SHP77 treated with DMSO at 0.1 percent for 48 hours (cell line): ENCODE measurements at regions not wholly inside any gene's neighbourhood (a gene's known extent, or its start where the extent isn't known, plus 50 kb on each side); places are given as distances from the start of the nearest gene placed in this dataset.

Experiments used
- DNase-seq: peaks from one replicate; lab custom pipeline; 2025; lab: John Stamatoyannopoulos, UW

DNA sequence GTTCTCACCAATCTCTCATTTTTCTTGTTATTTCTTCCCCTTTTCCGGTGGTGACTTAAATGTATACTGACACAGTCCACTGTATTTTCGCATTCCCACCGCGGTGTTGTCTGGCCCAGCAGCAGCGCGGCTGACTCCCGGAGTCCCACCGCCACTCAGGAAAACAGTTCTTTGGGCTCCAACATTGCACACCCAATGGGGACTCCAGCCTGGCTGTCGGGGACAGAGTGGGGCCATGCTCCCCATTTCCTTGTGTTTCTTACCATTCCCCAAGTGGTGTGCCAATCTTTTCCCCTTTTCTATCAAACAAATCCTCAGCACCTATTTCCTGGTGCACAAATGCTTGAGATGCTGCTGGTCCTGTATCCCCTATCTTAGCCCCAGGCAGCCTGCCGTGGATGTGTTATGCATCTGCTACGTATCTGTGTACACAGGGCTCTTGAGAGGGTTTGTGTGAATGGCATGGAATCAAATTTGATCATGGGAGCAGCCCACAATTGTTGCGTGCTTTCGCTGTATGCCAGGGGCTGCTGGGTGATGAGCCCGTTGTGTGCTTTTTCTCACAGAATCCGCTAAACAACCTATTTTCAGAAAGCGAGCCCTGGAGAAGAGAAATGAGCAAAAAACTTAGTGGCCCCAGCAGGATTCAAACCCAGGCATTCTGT is 219.1 kb upstream of the RGMA start:
- DNase-seq: no peak

GRCh38 chr15:93307513-93307912 is 218.5 kb upstream of the RGMA start:
- no peak for DNase-seq

GRCh38 chr15:93305306-93305705 is 216.3 kb upstream of the RGMA start:
- no peak for DNase-seq

DNA sequence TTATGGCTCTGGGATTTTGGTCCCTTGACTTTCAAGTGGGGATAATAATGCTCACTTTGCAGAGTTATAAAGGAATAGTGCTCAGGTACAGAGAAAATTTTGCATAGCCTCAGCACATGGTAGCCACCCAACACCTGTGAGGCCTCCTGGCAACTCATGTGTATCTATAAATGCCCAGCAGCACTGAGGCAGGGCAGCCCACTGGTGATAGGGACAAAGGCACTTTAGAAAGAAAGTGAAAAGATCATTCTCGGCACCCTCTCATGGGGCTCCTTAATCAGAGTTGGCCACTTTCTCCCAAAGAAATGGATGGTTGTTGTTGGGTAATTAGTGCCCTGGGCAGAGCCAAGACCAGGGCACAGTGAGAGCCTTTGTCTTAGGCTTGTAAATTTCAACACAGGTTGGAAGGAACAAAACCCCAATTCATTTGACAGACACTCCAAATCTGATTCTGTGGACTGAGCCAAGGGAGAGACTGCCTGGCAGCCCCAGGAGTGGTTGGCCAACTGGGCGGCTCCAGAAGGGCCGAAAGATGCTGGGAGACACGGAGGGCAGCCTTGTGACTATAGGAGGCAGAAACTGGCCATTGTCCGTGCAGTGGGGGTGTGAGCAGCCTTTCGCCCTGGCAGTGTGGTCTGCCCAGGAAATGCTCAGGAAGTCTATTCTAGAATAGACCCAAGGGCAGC is 213.2 kb upstream of the RGMA start:
- DNase-seq: no peak

GRCh38 chr15:93300796-93301195 is 211.8 kb upstream of the RGMA start:
- no peak for DNase-seq

DNA sequence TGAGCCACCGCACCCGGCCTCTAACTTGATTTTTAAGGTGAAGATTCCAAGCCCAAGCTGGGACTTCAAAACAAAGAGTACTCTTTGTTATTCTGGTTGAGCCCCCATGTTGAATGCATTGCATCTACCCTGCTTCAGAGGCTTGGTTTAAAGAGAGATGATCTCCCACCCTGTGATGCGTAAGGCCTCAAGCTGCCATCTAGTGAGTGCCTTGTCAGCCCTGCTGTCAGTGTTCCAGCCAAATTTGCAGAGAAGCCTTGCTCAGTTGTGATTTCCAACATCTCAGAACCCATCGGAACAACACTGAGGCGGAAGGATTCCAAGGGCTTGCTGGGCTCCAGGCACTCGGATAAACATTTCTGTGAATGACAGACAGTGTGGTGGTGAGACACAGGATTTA is 210.7 kb upstream of the RGMA start:
- no peak for DNase-seq

DNA sequence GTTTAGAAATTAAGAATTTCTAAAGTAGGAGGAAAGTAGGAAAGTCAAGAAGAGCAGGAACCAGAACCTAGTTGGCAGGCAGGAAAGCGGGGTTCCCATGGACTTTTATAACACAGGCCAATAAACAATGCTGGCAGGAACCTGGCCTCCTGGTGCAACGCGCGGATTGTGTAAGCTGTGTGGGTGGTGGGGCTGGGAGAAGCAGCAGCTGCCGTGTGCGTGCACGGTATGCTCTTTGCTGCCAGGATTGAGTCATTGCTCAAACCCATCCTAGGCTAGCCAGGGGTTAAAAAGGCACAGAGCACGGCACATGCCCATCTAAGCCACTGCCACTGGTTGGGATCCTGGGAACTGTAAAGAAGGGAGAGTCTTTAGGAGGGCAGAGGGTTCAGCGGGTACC is 209.9 kb upstream of the RGMA start:
- DNase-seq: no peak

- no peak for DNase-seq
Observed at GRCh38 chr15:93296759-93297500, 207.9 kb upstream of the RGMA start.

DNA sequence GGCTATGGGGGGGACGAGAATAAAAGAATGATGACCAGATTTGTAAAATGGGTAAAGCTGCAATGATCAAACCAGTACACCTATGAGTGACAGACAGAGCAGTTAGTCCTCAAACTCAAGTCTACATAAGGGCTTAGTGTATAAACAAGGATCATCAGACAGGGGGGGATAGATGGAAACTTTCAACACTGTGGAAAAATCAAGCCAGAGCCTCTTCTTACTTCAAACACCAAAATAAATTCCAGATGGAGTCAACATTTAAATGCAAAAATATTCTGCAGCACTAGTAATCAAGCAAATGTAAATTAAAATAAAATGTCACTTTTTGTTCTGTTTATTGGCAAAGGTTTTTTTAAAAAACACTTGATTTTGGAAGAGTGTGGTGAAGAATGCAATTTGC is 205.9 kb upstream of the RGMA start:
- DNase-seq: no peak

DNA sequence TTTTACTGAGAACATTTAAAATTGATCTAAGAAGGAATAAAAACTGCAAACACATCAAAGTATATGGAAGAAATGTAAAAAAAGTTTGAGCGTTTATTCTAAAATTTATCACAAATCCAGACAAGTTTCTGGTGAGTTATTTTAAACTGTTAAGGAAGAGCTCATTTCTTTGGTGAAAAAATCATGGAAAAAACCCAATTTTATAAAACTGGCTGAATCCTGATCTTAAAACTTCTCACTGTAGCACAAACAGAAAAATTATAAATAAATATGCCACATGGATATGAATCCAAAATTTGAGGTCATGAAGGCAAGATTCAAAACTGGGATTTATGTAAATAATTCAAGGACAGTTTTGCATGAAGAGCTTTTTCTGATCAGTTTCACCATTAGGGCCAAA is 205.1 kb upstream of the RGMA start:
- no peak for DNase-seq

DNA sequence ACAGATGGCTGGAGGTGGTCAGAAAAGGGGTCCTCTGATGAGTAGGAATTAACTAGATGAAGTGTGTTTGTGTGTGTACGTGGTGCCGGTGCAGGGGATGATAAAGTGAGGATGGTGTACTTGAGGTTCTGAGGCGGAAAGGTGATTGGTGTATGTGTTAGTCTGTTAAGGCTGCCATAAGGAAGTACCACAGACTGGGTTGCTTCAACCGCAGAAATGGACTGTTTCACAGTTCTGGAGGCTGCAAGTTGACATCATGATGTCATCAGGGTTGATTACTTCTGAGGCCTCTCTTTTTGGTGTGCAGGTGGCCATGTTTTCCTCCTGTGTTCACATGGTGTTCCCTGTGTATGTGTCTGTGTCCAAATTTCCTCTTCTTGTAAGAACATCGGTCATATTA is 202.4 kb upstream of the RGMA start:
- no peak for DNase-seq

- no peak for DNase-seq
Observed at GRCh38 chr15:93290618-93290946, 201.6 kb upstream of the RGMA start.

DNA sequence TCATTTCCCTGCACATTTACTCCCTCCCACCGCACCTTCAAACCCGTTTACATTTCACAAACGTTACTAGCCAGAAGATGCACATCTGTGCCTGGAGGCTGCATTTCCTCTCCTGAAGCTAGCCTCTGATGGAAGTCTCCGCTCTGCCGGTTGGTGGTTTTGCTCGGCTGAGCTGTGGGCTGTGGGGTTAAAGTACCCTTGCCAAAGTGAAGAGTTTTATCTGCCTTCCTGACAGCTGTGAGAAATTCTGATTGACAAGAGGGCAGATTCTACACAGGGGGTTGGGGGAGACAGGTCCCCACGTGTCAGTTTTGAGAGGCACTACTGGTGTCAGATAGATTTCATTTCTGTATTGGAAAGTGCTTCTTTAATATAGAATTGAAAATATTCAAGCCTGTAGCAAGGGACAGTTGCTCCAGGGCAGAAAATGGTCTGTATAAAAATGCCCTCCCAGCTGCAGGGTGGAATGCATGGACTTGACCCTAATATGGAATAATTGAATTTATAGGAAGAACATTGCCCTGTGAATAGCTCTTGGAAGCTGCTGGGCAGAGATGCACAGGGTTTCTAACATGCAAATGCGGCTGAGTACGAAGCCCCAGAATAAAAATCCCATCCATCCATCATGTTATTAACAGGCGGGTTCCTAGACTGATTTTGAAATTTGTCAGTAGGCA is 201.1 kb upstream of the RGMA start:
- no peak for DNase-seq

- DNase-seq: no peak
Observed at GRCh38 chr15:93288728-93289294, 199.8 kb upstream of the RGMA start.

DNA sequence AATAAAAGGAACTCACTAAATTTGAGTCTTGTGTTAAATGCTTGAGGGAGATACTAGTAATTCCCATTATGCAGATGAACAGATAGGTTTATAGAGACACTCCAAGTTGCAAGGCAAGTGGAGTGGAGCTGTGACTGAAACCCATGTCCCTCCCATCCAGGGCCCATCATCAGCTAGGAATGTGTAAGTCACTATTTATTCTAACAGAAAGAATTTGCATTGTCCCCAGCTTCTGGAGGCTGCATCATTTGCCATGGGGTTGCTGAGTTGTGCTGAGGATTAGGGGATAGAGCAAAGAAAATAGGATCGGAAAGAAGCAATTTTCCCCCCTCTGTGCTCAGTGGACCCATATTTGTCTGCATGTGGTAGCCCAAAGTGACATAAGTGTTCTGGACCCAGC is 197.4 kb upstream of the RGMA start:
- no peak for DNase-seq

- DNase-seq: no peak
Observed at GRCh38 chr15:93283854-93284253, 194.8 kb upstream of the RGMA start.

DNA sequence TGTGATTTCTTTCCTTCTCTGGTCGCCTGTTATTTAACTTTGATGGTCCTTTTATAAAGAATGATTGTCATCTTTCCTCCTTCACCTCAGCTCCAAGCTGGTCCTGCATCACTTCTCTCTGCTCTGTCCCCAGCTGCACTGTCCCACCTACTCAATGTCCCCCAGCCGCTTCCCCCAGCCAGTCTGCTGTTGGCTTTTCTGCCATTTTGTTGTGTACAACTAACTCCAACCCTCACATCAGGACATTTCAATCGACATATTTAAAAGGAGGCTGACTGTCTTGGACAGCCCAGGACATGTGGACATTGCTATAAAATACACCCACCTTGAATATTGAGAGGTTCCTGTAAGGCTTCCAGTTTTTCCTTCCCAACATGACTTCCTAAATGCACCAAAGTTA is 193.8 kb upstream of the RGMA start:
- DNase-seq: no peak

GRCh38 chr15:93278783-93279182 is 189.8 kb upstream of the RGMA start:
- DNase-seq: no peak

DNA sequence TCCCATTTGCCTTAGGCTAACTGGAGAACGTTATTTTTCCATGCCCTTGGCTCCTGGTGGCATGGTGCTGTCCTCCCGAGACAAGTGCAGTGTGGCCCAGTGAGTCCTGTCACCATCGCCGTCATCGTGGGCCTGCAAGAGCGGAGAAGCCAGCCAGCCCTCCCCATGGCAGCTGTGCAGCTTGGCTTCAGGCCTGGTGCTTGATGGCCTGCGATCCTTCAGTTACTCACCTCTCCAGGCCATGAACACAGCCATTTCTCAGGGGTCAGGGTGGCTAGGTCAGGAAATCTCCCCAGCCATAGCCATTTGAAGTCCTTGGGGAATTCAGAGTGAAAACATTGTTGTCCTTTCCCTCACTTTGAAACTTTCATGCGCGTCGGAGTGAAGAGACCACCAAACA is 189.0 kb upstream of the RGMA start:
- no peak for DNase-seq

DNA sequence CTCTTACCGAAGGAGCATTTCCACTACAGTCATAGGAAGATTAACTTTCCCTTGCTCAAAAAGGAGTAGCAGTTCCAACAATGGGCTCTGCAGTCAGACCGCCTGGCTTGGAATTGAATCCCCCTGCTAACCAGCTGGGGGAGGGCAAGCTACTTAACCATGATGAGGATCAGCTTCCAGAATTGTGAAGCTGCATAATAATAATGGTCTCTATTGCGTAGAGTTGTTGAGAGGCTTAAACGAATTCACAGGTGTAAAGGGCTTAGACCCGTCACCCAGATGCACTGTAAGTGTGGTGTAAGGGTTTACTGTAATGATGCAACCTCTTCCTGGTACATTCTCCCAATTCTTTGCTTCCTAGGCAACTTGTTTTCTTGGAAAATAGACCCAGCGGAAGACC is 185.2 kb upstream of the RGMA start:
- no peak for DNase-seq

DNA sequence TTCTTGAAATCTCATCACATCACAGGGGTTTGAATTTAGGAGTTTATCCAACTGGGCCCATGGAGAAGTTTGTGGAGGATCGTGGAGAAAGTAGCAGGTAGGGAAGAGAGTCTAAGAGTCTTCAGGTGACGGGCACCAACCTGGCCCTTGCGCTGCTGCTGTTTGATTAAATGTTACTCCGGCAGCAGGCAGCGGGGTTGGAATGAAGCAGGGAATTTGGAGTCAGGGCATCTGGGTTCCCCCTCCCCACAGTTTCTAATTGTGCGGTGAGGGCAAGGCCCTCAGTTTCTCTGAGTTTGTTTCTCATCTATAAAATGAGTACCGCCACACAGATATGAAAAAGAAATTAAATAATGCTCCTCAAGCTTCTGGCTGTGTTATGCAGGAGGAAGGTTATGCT is 182.9 kb upstream of the RGMA start:
- DNase-seq: no peak

- DNase-seq: no peak
Observed at GRCh38 chr15:93270937-93271467, 182.0 kb upstream of the RGMA start.
